ENCODE measurements at regions not wholly inside any gene's neighbourhood (a gene's known extent, or its start where the extent isn't known, plus 50 kb on each side); places are given as distances from the start of the nearest gene placed in this dataset.

- Histone ChIP-seq H3K4me2 (no peak overlapping the region), H3F3A (ENCODE audit: low read depth) (no peaks in the 10 kb centered on the region), H3K9ac (no peak overlapping the region), H3K79me2 (ENCODE audit: low read depth) (no peaks in the 10 kb centered on the region), H3K27ac (no peak overlapping the region), H3K27me3 (no peaks in the 10 kb centered on the region), H3K4me3 (no peak overlapping the region), H4K20me1 (ENCODE audit: low read depth) (no peaks in the 10 kb centered on the region), H3K9me3 (ENCODE audit: low read depth) (no peaks in the 10 kb centered on the region), H3K36me3 (no peaks in the 10 kb centered on the region), H2AFZ (replicated peaks) (no peak overlapping the region), H3K4me1 (no peaks in the 10 kb centered on the region)
- no peaks in the 10 kb centered on the region for H3K9me3 Mint-ChIP-seq
- no peak overlapping the region for H3K4me3 Mint-ChIP-seq
- H3K36me3 Mint-ChIP-seq, result no peaks in the 10 kb centered on the region
- no peak for DNase-seq (ENCODE audit: low spot score)
- no peak overlapping the region for H3K27ac Mint-ChIP-seq
- TF ChIP-seq EZH2 (IDR thresholded peaks at IDR 0.05) (no peak), EZH2phosphoT487 (IDR thresholded peaks at IDR 0.05) (no peak)
- TF ChIP-seq, protein P1, sequence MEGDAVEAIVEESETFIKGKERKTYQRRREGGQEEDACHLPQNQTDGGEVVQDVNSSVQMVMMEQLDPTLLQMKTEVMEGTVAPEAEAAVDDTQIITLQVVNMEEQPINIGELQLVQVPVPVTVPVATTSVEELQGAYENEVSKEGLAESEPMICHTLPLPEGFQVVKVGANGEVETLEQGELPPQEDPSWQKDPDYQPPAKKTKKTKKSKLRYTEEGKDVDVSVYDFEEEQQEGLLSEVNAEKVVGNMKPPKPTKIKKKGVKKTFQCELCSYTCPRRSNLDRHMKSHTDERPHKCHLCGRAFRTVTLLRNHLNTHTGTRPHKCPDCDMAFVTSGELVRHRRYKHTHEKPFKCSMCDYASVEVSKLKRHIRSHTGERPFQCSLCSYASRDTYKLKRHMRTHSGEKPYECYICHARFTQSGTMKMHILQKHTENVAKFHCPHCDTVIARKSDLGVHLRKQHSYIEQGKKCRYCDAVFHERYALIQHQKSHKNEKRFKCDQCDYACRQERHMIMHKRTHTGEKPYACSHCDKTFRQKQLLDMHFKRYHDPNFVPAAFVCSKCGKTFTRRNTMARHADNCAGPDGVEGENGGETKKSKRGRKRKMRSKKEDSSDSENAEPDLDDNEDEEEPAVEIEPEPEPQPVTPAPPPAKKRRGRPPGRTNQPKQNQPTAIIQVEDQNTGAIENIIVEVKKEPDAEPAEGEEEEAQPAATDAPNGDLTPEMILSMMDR (IDR thresholded peaks at IDR 0.05), result no peak
- peaks cover 6% of the 10 kb centered on the region for H3K4me1 Mint-ChIP-seq
- H3K27me3 Mint-ChIP-seq (ENCODE audit: insufficient read depth, low read depth), result peaks cover 10% of the 10 kb centered on the region
Observed at GRCh38 chr17:27978689-27979175, 63.7 kb upstream of the NLK start.

GRCh38 chr17:27980043-27980442 is 62.4 kb upstream of the NLK start:
- no peak overlapping the region for H3K4me3 ChIP-seq
- no peaks in the 10 kb centered on the region for H3F3A ChIP-seq (ENCODE audit: low read depth)
- Mint-ChIP-seq H3K4me3 (no peak overlapping the region), H3K27ac (no peak overlapping the region), H3K9me3 (no peaks in the 10 kb centered on the region), H3K4me1 (peaks cover 9% of the 10 kb centered on the region), H3K27me3 (ENCODE audit: insufficient read depth, low read depth) (peaks cover 10% of the 10 kb centered on the region), H3K36me3 (no peaks in the 10 kb centered on the region)
- H3K36me3 ChIP-seq, result no peaks in the 10 kb centered on the region
- H3K9ac ChIP-seq, result no peak overlapping the region
- no peak overlapping the region for H2AFZ ChIP-seq (replicated peaks)
- no peaks in the 10 kb centered on the region for H4K20me1 ChIP-seq (ENCODE audit: low read depth)
- TF ChIP-seq EZH2phosphoT487 (IDR thresholded peaks at IDR 0.05), result no peak
- TF ChIP-seq EZH2 (IDR thresholded peaks at IDR 0.05), result no peak
- TF ChIP-seq, protein P1 (IDR thresholded peaks at IDR 0.05), result no peak
- H3K4me1 ChIP-seq, result no peaks in the 10 kb centered on the region
- H3K9me3 ChIP-seq (ENCODE audit: low read depth), result no peaks in the 10 kb centered on the region
- H3K4me2 ChIP-seq, result no peak overlapping the region
- no peaks in the 10 kb centered on the region for H3K27me3 ChIP-seq
- no peak for DNase-seq (ENCODE audit: low spot score)
- H3K27ac ChIP-seq, result no peak overlapping the region
- H3K79me2 ChIP-seq (ENCODE audit: low read depth), result no peaks in the 10 kb centered on the region

DNA sequence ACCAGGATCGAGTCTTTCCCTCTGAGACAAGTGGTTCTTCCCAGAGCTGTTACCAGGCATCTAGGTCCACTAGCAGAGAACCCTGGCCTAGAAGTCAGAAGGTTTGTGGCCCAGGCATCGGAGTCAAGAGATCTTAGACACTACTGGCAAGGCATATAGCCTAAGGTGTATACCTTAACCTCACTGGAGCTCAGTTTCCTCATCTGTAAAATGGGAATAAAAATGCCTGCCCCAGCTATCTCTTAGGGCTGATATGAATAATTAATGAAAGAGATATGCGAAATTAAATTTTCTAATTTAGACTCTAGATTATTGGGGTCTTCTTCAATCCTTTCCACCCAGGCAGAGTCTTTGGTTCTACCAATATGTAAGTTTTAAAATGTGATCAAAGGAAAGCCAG is 60.5 kb upstream of the NLK start:
- no peak overlapping the region for H3K4me3 Mint-ChIP-seq
- no peaks in the 10 kb centered on the region for H4K20me1 ChIP-seq (ENCODE audit: low read depth)
- no peaks in the 10 kb centered on the region for H3K79me2 ChIP-seq (ENCODE audit: low read depth)
- no peaks in the 10 kb centered on the region for H3K9me3 Mint-ChIP-seq
- H3K9ac ChIP-seq, result no peak overlapping the region
- TF ChIP-seq EZH2phosphoT487 (IDR thresholded peaks at IDR 0.05), result no peak
- no peak for TF ChIP-seq EZH2 (IDR thresholded peaks at IDR 0.05)
- H3K27ac ChIP-seq, result no peak overlapping the region
- no peaks in the 10 kb centered on the region for H3K36me3 ChIP-seq
- no peaks in the 10 kb centered on the region for H3K36me3 Mint-ChIP-seq
- H3K4me1 ChIP-seq, result no peaks in the 10 kb centered on the region
- H3K4me2 ChIP-seq, result no peak overlapping the region
- H3K27me3 ChIP-seq, result no peaks in the 10 kb centered on the region
- H3K27ac Mint-ChIP-seq, result no peak overlapping the region
- peaks cover 5% of the 10 kb centered on the region for H3K27me3 Mint-ChIP-seq (ENCODE audit: insufficient read depth, low read depth)
- H3K4me3 ChIP-seq, result no peak overlapping the region
- no peaks in the 10 kb centered on the region for H3K9me3 ChIP-seq (ENCODE audit: low read depth)
- peaks cover 9% of the 10 kb centered on the region for H3K4me1 Mint-ChIP-seq
- H2AFZ ChIP-seq (replicated peaks), result no peak overlapping the region
- DNase-seq (ENCODE audit: low spot score), result no peak
- H3F3A ChIP-seq (ENCODE audit: low read depth), result no peaks in the 10 kb centered on the region

DNA sequence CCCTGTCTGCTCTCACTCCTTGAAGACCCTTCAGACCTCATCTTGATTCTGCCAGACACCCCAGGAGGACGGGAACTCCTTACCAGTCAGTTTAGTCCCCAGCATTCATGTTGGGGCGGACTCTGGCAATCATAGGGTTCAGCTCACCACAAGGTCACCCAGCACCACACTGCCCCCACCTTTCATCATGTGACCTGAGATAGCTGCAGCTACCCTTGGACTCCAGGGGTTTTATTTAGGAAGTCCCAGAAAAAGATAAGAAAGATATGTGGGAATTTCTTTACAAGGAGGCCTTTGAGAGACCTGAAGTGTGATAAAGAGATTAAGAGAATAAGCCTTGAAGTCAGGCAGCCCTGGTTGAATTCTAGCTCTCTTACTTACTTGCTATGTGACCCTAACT is 59.8 kb upstream of the NLK start:
- no peak overlapping the region for H3K27ac Mint-ChIP-seq

More for the DNA sequence above, 59.8 kb upstream of the NLK start:
- no peaks in the 10 kb centered on the region for H3K36me3 Mint-ChIP-seq
- H3K27me3 Mint-ChIP-seq (ENCODE audit: insufficient read depth, low read depth), result peaks cover 5% of the 10 kb centered on the region
- no peaks in the 10 kb centered on the region for H3K27me3 ChIP-seq
- no peaks in the 10 kb centered on the region for H4K20me1 ChIP-seq (ENCODE audit: low read depth)
- H3K36me3 ChIP-seq, result no peaks in the 10 kb centered on the region
- no peaks in the 10 kb centered on the region for H3K9me3 ChIP-seq (ENCODE audit: low read depth)
- no peak overlapping the region for H3K9ac ChIP-seq
- no peaks in the 10 kb centered on the region for H3K79me2 ChIP-seq (ENCODE audit: low read depth)
- DNase-seq (ENCODE audit: low spot score), result no peak
- no peak for TF ChIP-seq EZH2 (IDR thresholded peaks at IDR 0.05)
- no peak for TF ChIP-seq EZH2phosphoT487 (IDR thresholded peaks at IDR 0.05)
- TF ChIP-seq, protein P1 (IDR thresholded peaks at IDR 0.05), result no peak
- no peaks in the 10 kb centered on the region for H3K9me3 Mint-ChIP-seq
- no peaks in the 10 kb centered on the region for H3F3A ChIP-seq (ENCODE audit: low read depth)
- no peak overlapping the region for H3K27ac ChIP-seq
- H2AFZ ChIP-seq (replicated peaks), result no peak overlapping the region
- no peak overlapping the region for H3K4me3 ChIP-seq
- no peak overlapping the region for H3K4me3 Mint-ChIP-seq
- H3K4me1 ChIP-seq, result no peaks in the 10 kb centered on the region
- peaks cover 9% of the 10 kb centered on the region for H3K4me1 Mint-ChIP-seq
- H3K4me2 ChIP-seq, result no peak overlapping the region
